Skin epidermis (tissue), 12 donors: ENCODE measurements at regions not wholly inside any gene's neighbourhood (a gene's known extent, or its start where the extent isn't known, plus 50 kb on each side); places are given as distances from the start of the nearest gene placed in this dataset.
"Not testable (repeated sequence)": the region's sequence is repeated elsewhere in the genome, so short reads cannot be mapped to it uniquely, and the experiment has no call there.

Source experiments
- H3K27ac ChIP-seq, 21 experiments: fragments of 200-600 bp; sonication (generic) in 11 of 21; one replicate each; pipeline ENCODE4 v1.5.0; 2020; ENCODE audit warnings: mild to moderate bottlenecking in 3 of 21, inconsistent platforms in 2 of 21, moderate library complexity in 2 of 21
- H3K4me3 ChIP-seq, 7 experiments: fragments of 200-600 bp; sonication (generic) in 2 of 7; one replicate each; pipeline ENCODE4 v1.5.0; 2020; ENCODE audit warnings: inconsistent platforms in 2 of 7, mild to moderate bottlenecking in 2 of 7, moderate library complexity in 1 of 7

DNA sequence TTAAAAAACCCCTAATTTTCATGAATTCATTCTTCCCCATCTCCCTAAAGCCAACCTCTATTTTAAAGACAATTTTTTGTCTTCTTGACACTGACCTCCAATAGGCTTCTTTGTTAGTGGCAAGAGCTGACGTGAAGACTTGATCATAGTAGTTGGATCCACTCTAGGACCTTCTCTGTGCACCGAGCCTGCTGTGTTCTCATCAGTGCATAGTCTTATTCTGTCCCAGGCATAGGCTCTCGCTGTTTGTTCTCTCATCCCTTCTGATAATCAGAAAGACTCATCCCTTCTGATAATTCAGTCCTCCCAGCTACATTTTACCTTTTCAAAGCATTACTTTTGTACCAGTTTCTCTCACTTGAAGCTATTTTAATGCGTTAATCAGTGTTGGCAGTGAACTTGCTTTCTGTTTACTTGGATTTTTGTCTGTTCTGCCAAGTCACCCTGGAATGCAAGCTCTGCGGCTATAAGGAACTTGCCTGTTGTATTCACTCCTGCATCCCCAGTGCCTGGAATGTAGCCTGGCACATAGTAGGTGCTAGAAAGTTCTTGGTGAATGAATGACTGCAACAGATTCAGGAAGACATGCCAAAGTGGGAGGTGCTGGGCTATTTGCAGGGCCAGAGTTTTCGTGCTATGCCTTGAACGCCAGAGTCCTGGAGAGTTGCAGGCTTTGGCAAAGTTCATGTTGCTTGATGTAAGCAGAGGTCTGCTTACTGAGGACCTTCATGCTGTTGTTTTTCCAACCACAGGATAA is 147.6 kb upstream of the MPHOSPH6 start:
- H3K4me3 ChIP-seq: no peak overlapping the region
- no peak overlapping the region for H3K27ac ChIP-seq

- Histone ChIP-seq H3K27ac (no peak overlapping the region), H3K4me3 (no peak overlapping the region)
Measured at GRCh38 chr16:82313754-82314153, 143.7 kb upstream of the MPHOSPH6 start.

GRCh38 chr16:82311528-82311927 is 141.5 kb upstream of the MPHOSPH6 start:
- Histone ChIP-seq H3K27ac (no peak overlapping the region), H3K4me3 (no peak overlapping the region)

GRCh38 chr16:82302042-82302727 is 132.2 kb upstream of the MPHOSPH6 start:
- H3K27ac ChIP-seq: no peak overlapping the region
- H3K4me3 ChIP-seq: no peak overlapping the region

DNA sequence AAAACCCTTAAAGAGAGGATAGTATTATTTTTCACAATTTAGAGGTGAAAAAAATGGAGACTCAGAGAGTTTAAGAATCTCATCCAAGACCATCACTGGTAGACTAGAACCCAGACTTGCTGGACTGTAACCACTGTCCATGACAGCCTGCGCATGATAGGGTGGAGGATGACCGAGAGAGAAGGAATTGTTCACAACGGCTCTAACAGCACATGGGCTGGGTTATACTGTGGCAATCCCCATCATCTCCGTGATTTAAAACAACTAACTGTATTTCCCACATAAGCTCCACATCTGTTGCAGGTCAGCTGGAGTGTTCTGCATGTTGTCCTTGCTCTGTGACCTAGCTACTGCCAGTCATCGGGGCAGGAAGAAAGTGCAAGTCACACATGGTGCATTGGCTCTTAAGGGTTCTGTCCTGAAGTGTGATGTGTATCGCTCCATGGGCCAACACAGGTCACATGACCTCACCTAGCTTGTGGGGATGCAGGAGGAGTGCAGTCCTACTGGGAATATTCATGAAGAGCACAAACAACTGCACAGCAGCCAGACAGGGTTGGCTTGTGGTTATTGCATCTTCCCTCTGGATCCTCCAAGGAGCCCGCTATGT is 131.2 kb upstream of the MPHOSPH6 start:
- H3K27ac ChIP-seq: no peak overlapping the region
- no peak overlapping the region for H3K4me3 ChIP-seq

DNA sequence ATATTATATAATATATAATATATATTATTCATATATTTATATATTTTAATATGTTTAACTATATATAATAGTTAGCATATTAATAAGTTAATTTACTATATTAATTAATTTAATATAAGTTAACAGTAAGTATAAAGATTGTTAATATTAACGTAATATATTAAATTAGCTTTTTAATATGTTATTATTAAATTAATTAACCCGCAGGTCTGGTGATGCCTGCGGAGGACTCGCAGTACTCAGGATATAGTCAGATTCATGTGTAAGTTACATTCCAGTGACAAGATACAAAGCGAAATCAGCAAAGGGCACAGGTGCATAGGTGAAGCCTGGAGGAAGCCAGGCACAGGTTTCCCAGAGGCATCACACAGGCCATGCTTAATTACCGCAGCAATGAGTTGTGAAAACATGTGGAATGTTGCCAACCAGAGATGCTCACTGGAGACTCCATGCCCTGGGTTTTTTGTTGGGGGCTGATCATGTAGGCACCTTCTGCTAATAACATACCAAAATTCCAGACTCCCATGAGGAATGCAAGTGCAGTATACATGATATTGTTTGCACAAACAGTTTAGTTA is 130.4 kb upstream of the MPHOSPH6 start:
- Histone ChIP-seq H3K27ac (no peak overlapping the region), H3K4me3 (no peak overlapping the region)

- Histone ChIP-seq H3K4me3 (no peak overlapping the region), H3K27ac (no peak overlapping the region)
Measured at GRCh38 chr16:82298472-82298871, 128.4 kb upstream of the MPHOSPH6 start.

DNA sequence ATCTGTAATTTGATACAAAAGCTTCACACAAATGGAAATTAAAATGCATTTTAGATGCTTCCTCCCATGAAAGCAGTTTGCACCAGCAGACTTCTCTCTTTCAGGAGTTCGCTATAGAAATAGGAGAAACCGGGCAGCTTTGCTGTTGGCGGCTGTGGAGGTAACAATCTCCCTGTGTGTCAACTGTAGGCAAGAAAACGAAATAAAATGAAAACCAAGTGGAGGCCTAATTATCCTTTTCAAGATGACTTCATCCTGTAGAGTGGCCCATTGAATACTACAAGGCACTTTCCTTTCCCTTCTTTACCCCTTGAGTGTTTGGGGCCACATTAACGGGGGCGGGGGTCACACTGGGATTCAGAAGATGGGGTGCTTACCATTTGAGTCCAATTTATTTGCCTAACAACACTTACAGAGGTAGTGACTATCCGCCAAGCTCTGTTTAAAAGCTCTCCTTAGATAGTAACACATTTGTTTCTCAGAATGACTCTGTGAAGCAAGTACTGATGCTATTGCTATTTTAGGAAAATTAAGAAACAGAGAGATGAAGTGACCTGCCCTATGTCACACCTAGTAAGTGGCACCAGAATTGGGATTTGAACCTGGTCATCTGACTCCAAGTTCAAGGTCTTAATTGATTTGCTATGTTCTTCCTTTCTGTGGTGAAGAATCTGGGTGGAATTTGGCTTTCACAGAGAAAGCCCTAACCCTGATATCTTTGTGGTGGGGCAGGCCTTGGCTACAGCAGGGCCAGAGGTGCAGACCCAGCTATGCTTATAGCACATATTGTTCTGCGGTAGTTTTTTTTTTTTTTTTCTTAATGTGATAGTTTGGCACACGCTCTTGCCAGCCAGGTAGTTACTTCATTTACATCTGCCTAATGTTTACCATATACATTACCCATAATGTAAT is 125.5 kb upstream of the MPHOSPH6 start:
- Histone ChIP-seq H3K4me3 (no peak overlapping the region), H3K27ac (no peak overlapping the region)

DNA sequence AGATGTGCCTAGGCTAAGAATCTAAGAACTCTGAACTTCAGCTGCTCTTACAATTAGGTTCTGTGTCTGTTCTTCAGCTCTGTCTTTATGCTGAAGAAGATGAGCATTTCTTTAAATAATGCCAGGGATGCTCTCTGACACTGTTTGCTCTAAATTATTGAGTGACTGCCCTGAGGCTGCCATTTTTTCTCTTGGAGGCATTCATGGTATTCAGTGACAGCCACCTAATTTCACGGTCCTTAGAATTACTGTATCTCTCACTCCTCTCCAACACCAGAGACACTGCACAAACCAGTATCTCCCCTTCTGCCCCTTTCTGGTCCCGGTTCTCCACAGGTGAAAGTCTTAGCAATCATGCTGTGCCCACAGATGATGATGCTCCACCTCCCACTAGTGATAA is 123.6 kb upstream of the MPHOSPH6 start:
- H3K4me3 ChIP-seq: no peak overlapping the region
- H3K27ac ChIP-seq: no peak overlapping the region

- no peak overlapping the region for H3K27ac ChIP-seq
- H3K4me3 ChIP-seq: no peak overlapping the region
Measured at GRCh38 chr16:82287937-82288336, 117.9 kb upstream of the MPHOSPH6 start.

DNA sequence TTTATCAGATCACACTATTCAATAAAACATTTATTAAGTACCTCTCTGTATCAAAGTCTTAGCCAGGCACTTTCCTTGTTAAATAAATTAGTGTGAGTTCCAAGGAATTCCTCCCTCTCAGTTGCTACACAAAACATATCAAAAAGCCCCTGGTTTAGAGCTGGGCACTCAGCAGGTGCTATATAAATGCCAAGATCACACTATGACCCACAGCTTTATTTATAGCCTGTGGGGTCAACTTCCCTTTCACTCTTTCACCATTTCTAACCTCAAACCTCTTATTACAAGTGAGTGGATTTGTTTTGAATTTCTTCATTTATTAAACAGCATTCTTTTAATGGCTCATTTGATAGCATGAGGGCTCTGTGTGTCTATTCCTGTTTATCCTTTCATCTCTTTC is 112.6 kb upstream of the MPHOSPH6 start:
- no peak overlapping the region for H3K27ac ChIP-seq
- no peak overlapping the region for H3K4me3 ChIP-seq

DNA sequence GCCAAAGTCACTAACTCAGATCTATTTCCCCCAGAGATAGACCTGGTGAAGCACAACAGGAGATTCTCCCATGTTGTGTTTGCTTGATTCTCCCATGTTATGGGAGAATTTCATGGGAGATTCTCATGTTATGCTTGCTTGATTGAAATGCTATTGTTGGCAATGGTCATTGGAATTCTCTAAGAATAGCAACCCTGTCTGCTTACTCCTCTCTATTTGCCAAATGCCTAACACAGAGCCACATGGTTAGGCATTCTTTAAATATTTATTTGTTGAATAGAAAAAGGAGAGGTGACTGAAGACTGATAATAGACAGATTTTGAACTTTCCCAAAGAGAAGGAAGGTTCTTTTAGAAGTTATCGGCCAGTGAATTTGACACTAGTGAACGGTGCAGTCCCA is 111.5 kb upstream of the MPHOSPH6 start:
- no peak overlapping the region for H3K27ac ChIP-seq
- no peak overlapping the region for H3K4me3 ChIP-seq

GRCh38 chr16:82280867-82281266 is 110.8 kb upstream of the MPHOSPH6 start:
- Histone ChIP-seq H3K4me3 (no peak overlapping the region), H3K27ac (no peak overlapping the region)

DNA sequence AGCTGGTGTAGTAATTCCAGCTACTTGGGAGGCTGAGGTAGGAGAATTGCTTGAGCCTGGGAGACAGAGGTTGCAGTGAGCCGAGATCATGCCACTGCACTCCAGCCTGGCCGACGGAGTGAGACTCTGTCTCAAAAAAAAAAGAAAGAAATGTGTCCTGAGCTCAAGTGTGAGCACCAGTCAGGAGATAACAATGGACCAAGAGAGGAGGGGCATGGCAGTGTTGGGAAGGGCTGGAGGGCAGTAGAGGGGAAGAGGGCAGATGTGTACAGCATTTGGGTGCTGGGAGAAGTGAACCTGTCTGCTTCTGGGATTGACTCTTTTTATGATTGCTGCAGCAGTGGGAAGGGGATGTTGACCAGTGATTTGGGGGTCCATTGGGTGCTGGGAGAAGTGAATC is 105.3 kb upstream of the MPHOSPH6 start:
- H3K4me3 ChIP-seq, H3K27ac ChIP-seq: not testable (repeated sequence)

DNA sequence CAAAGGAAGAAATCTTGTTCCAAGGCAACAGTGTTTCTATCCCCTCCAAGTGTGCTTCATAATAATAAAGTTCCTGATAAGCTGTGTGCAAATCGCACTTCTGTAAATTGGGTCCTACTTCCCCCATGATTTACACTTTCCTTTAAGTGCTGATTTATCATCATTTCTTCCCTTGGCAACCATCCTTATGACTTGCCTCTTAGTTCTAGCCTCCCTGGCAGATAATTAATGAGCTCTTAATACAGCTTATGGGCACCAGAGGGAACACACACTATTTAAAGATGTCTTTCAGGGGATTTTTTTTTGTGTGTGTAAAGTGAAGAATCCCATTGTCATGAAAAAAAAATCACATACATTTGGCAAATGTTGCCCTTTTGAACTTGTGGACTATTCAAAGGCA is 101.6 kb upstream of the MPHOSPH6 start:
- H3K4me3 ChIP-seq: no peak overlapping the region
- no peak overlapping the region for H3K27ac ChIP-seq

DNA sequence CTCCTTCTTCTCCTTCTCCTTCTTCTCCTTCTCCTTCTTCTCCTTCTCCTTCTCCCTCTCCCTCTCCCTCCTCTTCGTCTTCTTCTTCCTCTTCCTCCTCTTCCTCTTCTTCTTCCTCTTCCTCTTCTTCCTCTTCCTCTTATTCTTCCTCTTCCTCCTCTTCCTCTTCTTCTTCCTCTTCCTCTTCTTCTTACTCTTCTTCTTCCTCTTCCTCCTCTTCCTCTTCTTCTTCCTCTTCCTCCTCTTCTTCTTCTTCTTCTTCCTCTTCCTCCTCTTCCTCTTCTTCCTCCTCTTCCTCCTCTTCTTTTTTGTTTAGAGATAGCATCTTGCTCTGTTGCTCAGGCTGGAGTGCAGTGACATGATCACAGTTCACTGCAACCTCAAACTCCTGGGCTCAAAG is 97.7 kb upstream of the MPHOSPH6 start:
- H3K4me3 ChIP-seq, H3K27ac ChIP-seq: not testable (repeated sequence)

GRCh38 chr16:82265809-82266208 is 95.8 kb upstream of the MPHOSPH6 start:
- no peak overlapping the region for H3K27ac ChIP-seq
- no peak overlapping the region for H3K4me3 ChIP-seq

GRCh38 chr16:82264756-82265155 is 94.7 kb upstream of the MPHOSPH6 start:
- H3K4me3 ChIP-seq: no peak overlapping the region
- no peak overlapping the region for H3K27ac ChIP-seq

- no peak overlapping the region for H3K27ac ChIP-seq
Measured at GRCh38 chr16:82263521-82264143, 93.6 kb upstream of the MPHOSPH6 start.

More at GRCh38 chr16:82263521-82264143, 93.6 kb upstream of the MPHOSPH6 start:
- H3K4me3 ChIP-seq: no peak overlapping the region
